ENCODE measurements at regions not wholly inside any gene's neighbourhood (a gene's known extent, or its start where the extent isn't known, plus 50 kb on each side); places are given as distances from the start of the nearest gene placed in this dataset.
"Not testable (repeated sequence)": the region's sequence is repeated elsewhere in the genome, so short reads cannot be mapped to it uniquely, and the experiment has no call there.

DNA sequence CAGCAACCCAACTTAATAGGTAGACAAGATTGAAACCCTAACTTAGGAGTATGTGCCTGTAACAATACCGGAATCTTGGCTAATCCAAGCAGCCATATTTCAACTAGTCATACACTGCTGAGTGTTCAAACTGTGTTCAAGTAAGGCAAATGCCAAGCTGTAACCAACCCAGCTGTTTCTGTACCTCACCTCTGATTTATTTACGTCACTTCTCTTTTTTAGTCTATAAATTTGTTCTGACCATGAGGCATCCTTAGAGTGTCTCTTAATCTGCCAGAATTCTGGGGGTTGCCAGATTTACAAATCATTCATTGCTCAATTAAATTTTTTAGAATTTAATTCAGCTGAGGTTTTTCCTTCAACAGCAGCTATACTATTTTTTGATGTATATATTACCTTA is 723.2 kb downstream of the CDH18 start:
- Histone ChIP-seq H3K4me3 (ENCODE audit: low read depth, low read length) (no peak overlapping the region), H3K27me3 (ENCODE audit: control insufficient read depth, insufficient read depth, low read length) (no peaks in the 10 kb centered on the region), H3K36me3 (ENCODE audit: control insufficient read depth, insufficient read depth, low read length) (no peaks in the 10 kb centered on the region)
- no peak for DNase-seq (ENCODE audit: low read depth)
- TF ChIP-seq, protein P1, sequence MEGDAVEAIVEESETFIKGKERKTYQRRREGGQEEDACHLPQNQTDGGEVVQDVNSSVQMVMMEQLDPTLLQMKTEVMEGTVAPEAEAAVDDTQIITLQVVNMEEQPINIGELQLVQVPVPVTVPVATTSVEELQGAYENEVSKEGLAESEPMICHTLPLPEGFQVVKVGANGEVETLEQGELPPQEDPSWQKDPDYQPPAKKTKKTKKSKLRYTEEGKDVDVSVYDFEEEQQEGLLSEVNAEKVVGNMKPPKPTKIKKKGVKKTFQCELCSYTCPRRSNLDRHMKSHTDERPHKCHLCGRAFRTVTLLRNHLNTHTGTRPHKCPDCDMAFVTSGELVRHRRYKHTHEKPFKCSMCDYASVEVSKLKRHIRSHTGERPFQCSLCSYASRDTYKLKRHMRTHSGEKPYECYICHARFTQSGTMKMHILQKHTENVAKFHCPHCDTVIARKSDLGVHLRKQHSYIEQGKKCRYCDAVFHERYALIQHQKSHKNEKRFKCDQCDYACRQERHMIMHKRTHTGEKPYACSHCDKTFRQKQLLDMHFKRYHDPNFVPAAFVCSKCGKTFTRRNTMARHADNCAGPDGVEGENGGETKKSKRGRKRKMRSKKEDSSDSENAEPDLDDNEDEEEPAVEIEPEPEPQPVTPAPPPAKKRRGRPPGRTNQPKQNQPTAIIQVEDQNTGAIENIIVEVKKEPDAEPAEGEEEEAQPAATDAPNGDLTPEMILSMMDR (IDR thresholded peaks at IDR 0.05; ENCODE audit: insufficient read depth, low read length, poor library complexity, severe bottlenecking), result no peak

GRCh38 chr5:19266791-19267190 is 721.2 kb downstream of the CDH18 start:
- TF ChIP-seq, protein P1 (IDR thresholded peaks at IDR 0.05; ENCODE audit: insufficient read depth, low read length, poor library complexity, severe bottlenecking), result no peak

DNA sequence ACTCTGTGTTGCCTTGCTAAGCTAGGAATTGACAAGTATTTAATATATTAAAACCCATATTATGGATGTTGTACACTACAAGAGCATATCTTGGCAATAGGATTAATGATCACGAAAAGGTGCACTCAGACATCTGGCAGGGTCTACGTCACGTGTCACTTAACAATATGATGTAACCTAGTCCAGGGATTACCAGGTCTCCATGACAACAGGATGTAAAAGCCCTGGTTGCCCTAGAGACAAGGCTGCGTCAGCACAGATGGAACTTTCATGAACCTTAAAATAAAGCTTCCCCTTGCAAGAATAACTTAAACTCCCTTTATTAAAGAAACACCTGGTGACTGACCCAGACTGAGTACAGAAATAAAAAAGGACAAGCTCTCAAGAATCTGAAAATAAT is 717.8 kb downstream of the CDH18 start:
- Histone ChIP-seq H3K4me3 (ENCODE audit: low read depth, low read length) (no peak overlapping the region), H3K27me3 (ENCODE audit: control insufficient read depth, insufficient read depth, low read length) (no peaks in the 10 kb centered on the region), H3K36me3 (ENCODE audit: control insufficient read depth, insufficient read depth, low read length) (no peaks in the 10 kb centered on the region)
- DNase-seq (ENCODE audit: low read depth), result no peak
- TF ChIP-seq, protein P1 (IDR thresholded peaks at IDR 0.05; ENCODE audit: insufficient read depth, low read length, poor library complexity, severe bottlenecking), result no peak

More at GRCh38 chr5:19266791-19267190, 721.2 kb downstream of the CDH18 start:
- no peak overlapping the region for H3K4me3 ChIP-seq (ENCODE audit: low read depth, low read length)
- no peaks in the 10 kb centered on the region for H3K36me3 ChIP-seq (ENCODE audit: control insufficient read depth, insufficient read depth, low read length)
- DNase-seq (ENCODE audit: low read depth), result no peak
- no peaks in the 10 kb centered on the region for H3K27me3 ChIP-seq (ENCODE audit: control insufficient read depth, insufficient read depth, low read length)

DNA sequence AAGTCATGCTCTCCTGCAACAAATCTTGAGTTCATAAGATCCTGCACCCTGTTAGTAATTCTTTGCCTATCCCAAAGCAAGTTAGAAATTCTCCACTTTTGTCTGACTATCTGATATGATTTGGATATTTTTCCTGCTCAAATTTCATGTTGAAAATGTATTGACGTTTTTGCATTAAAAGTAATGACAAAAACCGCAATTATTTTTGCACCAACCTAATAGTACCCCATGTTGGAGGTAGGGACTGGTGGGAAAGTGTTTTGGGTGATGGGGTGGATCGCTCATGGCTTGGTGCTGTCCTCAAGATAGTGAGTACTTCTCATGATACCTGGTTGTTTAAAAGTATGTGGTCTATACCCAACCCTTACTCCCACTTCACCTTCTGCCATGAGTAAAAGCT is 713.4 kb downstream of the CDH18 start:
- Histone ChIP-seq H3K36me3 (ENCODE audit: control insufficient read depth, insufficient read depth, low read length) (no peaks in the 10 kb centered on the region), H3K27me3 (ENCODE audit: control insufficient read depth, insufficient read depth, low read length) (no peaks in the 10 kb centered on the region), H3K4me3 (ENCODE audit: low read depth, low read length) (no peak overlapping the region)
- no peak for DNase-seq (ENCODE audit: low read depth)
- TF ChIP-seq, protein P1 (IDR thresholded peaks at IDR 0.05; ENCODE audit: insufficient read depth, low read length, poor library complexity, severe bottlenecking), result no peak

GRCh38 chr5:19285286-19285685 is 702.7 kb downstream of the CDH18 start:
- DNase-seq (ENCODE audit: low read depth), result no peak
- Histone ChIP-seq H3K27me3 (ENCODE audit: control insufficient read depth, insufficient read depth, low read length) (no peaks in the 10 kb centered on the region), H3K4me3 (ENCODE audit: low read depth, low read length) (no peak overlapping the region), H3K36me3 (ENCODE audit: control insufficient read depth, insufficient read depth, low read length) (no peaks in the 10 kb centered on the region)
- TF ChIP-seq, protein P1 (IDR thresholded peaks at IDR 0.05; ENCODE audit: insufficient read depth, low read length, poor library complexity, severe bottlenecking), result no peak

DNA sequence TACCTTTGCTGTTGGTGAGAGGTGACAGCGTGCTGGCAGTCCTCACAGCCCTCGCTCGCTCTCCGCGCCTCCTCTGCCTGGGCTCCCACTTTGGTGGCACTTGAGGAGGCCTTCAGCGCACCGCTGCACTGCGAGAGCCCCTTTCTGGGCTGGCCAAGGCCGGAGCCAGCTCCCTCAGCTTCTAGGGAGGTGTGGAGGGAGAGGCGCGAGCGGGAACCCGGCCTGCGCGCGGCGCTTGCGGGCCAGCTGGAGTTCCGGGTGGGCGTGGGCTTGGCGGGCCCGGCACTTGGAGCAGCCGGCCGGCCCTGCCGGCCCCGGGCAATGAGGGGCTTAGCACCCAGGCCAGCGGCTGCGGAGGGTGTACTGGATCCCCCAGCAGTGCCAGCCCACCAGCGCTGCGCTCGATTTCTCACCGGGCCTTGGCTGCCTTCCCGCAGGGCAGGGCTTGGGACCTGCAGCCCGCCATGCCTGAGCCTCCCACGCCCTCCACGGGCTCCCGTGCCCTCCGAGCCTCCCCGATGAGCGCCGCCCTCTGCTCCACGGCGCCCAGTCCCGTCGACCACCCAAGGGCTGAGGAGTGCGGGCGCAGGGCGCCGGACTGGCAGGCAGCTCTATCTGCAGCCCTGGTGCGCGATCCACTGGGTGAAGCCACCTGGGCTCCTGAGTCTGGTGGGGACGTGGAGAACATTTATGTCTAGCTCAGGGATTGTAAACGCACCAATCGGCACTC is 700.3 kb downstream of the CDH18 start:
- not testable (repeated sequence) for H3K27me3 ChIP-seq (ENCODE audit: control insufficient read depth, insufficient read depth, low read length); DNase-seq (ENCODE audit: low read depth); H3K36me3 ChIP-seq (ENCODE audit: control insufficient read depth, insufficient read depth, low read length); H3K4me3 ChIP-seq (ENCODE audit: low read depth, low read length)

- H3K27me3 ChIP-seq (ENCODE audit: control insufficient read depth, insufficient read depth, low read length); H3K36me3 ChIP-seq (ENCODE audit: control insufficient read depth, insufficient read depth, low read length); DNase-seq (ENCODE audit: low read depth); H3K4me3 ChIP-seq (ENCODE audit: low read depth, low read length): not testable (repeated sequence)
Observed at GRCh38 chr5:19288311-19288710, 699.7 kb downstream of the CDH18 start.

Data from kidney epithelial cell (primary cell).